HepG2 (cell line): ENCODE measurements at regions not wholly inside any gene's neighbourhood (a gene's known extent, or its start where the extent isn't known, plus 50 kb on each side); places are given as distances from the start of the nearest gene placed in this dataset.

Experiments used
- CTCF ChIP-seq: sonication (generic); formaldehyde crosslinking; IDR thresholded peaks from 2 replicates; pipeline ENCODE4 v1.5.0; 2020; ENCODE audit warnings: mild to moderate bottlenecking, missing genetic modification reagents, moderate library complexity
- EP300 ChIP-seq, 3 experiments: sonication (generic) in 1 of 3; formaldehyde crosslinking in 1 of 3; IDR thresholded peaks; 2 replicates each; pipeline versions ENCODE4 v1.5.1 to v1.6.1; 2011 to 2020; ENCODE audit warnings: low read depth in 2 of 3, low read length in 2 of 3, borderline replicate concordance in 1 of 3, improper control_type of control experiment in 1 of 3, mild to moderate bottlenecking in 1 of 3, missing genetic modification reagents in 1 of 3, moderate library complexity in 1 of 3
- MEF2D ChIP-seq: sonication (generic); formaldehyde crosslinking; IDR thresholded peaks from 2 replicates; pipeline ENCODE4 v1.5.1; 2020; ENCODE audit warnings: mild to moderate bottlenecking, missing genetic modification reagents
- MYC ChIP-seq: sonication (generic); formaldehyde crosslinking; IDR thresholded peaks from 2 replicates; pipeline ENCODE4 v1.9.0; 2021; ENCODE audit warnings: missing genetic modification reagents, borderline replicate concordance
- PBX2 ChIP-seq: IDR thresholded peaks from 2 replicates; pipeline ENCODE4 v1.6.1; 2016; ENCODE audit warnings: control low read depth
- RNF219 ChIP-seq: sonication (generic); formaldehyde crosslinking; IDR thresholded peaks from 2 replicates; pipeline ENCODE4 v1.5.0; 2020; ENCODE audit warnings: mild to moderate bottlenecking, missing genetic modification reagents
- TBP ChIP-seq: sonication (generic); formaldehyde crosslinking; IDR thresholded peaks from 2 replicates; pipeline ENCODE4 v1.5.0; 2020; ENCODE audit warnings: missing genetic modification reagents
- ZBTB8A ChIP-seq: sonication (generic); formaldehyde crosslinking; IDR thresholded peaks from 2 replicates; pipeline ENCODE4 v1.4.0; 2020; ENCODE audit warnings: mild to moderate bottlenecking, low read depth, missing genetic modification reagents, borderline replicate concordance
- ZFP37 ChIP-seq: sonication (generic); formaldehyde crosslinking; IDR thresholded peaks from 2 replicates; pipeline ENCODE4 v1.4.0; 2020; ENCODE audit warnings: missing genetic modification reagents, borderline replicate concordance
- ZNF337 ChIP-seq: sonication (generic); formaldehyde crosslinking; IDR thresholded peaks from 2 replicates; pipeline ENCODE4 v1.5.1; 2020; ENCODE audit warnings: missing genetic modification reagents, low read depth, mild to moderate bottlenecking, borderline replicate concordance
- ZNF678 ChIP-seq: sonication (generic); formaldehyde crosslinking; IDR thresholded peaks from 2 replicates; pipeline ENCODE4 v1.4.0; 2020; ENCODE audit warnings: mild to moderate bottlenecking, missing genetic modification reagents

GRCh38 chr15:31258260-31258659 lies 68.4 kb upstream of the KLF13 start:
- TF ChIP-seq TBP (CRISPR knock-in tag), result no peak
- TF ChIP-seq EP300 (IDR thresholded peaks at IDR 0.05; ENCODE audit: low read depth in 2 of 2, low read length in 2 of 2), result no peak
- no peak for TF ChIP-seq EP300 (CRISPR knock-in tag; IDR thresholded peaks at IDR 0.05; ENCODE audit: borderline replicate concordance)
- no peak for TF ChIP-seq ZNF678 (CRISPR knock-in tag)
- no peak for TF ChIP-seq ZFP37 (CRISPR knock-in tag)
- no peak for TF ChIP-seq MYC (CRISPR knock-in tag)
- TF ChIP-seq RNF219, result no peak
- no peak for TF ChIP-seq PBX2
- no peak for TF ChIP-seq ZNF337 (CRISPR knock-in tag)
- no peak for TF ChIP-seq MEF2D
- TF ChIP-seq CTCF, result no peak
- no peak for TF ChIP-seq ZBTB8A (CRISPR knock-in tag)
